HFFc6 (cell line): ENCODE measurements at regions not wholly inside any gene's neighbourhood (a gene's known extent, or its start where the extent isn't known, plus 50 kb on each side); places are given as distances from the start of the nearest gene placed in this dataset.

ENCODE experiments used
- DNase-seq: peaks from one replicate; pipeline ENCODE4 v3.0.0-alpha.2; 2018
- H3K27ac Mint-ChIP-seq: 2 replicates; pipeline ENCODE4 v1.8.0; 2020; ENCODE audit warnings: mild to moderate bottlenecking, mixed read lengths
- H3K27me3 Mint-ChIP-seq: 2 replicates; pipeline ENCODE4 v1.8.0; 2021; ENCODE audit warnings: mild to moderate bottlenecking, moderate library complexity, mixed read lengths; ENCODE audit not compliant: insufficient read depth
- H3K36me3 Mint-ChIP-seq: 2 replicates; pipeline ENCODE4 v1.8.0; 2021; ENCODE audit warnings: low read depth, mixed read lengths
- H3K4me1 Mint-ChIP-seq: 2 replicates; pipeline ENCODE4 v1.8.0; 2020; ENCODE audit warnings: low read depth, mixed read lengths
- H3K4me3 Mint-ChIP-seq: 2 replicates; pipeline ENCODE4 v1.8.0; 2020; ENCODE audit warnings: mild to moderate bottlenecking, moderate library complexity, mixed read lengths
- H3K9me3 Mint-ChIP-seq: 2 replicates; pipeline ENCODE4 v1.8.0; 2020; ENCODE audit warnings: mild to moderate bottlenecking, mixed read lengths
- TF ChIP-seq, protein P1 (sequence below): fragments of 200-600 bp; sonication (generic); IDR thresholded peaks from 2 replicates; pipeline ENCODE4 v1.5.0; 2021; ENCODE audit warnings: antibody characterized with exemption, mild to moderate bottlenecking

DNA sequence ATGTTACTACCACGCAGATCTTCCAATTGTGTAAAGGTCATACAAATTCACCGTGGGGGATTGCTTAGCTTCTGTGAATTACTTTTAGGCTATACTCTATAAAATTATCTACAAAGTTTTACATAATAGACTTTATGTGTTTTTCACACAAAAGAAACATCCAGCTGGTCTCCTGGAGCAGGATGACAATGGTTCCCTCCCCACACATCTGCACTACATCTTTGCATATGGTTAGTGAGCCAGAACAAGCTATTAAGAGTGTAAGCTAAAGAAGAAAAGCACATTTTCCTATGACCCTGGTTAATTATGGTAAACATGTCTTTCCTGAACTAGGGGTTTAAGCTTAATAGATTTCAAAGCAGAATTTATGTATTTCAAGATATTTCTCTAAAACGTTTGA, 295.1 kb downstream of the ASXL3 start:
- Mint-ChIP-seq H3K27ac (no peak overlapping the region), H3K36me3 (no peaks in the 10 kb centered on the region), H3K27me3 (no peaks in the 10 kb centered on the region; the same call in 1 of the 2 replicates), H3K4me1 (no peaks in the 10 kb centered on the region), H3K9me3 (peaks cover 39% of the 10 kb centered on the region), H3K4me3 (no peak overlapping the region)
- TF ChIP-seq, protein P1, sequence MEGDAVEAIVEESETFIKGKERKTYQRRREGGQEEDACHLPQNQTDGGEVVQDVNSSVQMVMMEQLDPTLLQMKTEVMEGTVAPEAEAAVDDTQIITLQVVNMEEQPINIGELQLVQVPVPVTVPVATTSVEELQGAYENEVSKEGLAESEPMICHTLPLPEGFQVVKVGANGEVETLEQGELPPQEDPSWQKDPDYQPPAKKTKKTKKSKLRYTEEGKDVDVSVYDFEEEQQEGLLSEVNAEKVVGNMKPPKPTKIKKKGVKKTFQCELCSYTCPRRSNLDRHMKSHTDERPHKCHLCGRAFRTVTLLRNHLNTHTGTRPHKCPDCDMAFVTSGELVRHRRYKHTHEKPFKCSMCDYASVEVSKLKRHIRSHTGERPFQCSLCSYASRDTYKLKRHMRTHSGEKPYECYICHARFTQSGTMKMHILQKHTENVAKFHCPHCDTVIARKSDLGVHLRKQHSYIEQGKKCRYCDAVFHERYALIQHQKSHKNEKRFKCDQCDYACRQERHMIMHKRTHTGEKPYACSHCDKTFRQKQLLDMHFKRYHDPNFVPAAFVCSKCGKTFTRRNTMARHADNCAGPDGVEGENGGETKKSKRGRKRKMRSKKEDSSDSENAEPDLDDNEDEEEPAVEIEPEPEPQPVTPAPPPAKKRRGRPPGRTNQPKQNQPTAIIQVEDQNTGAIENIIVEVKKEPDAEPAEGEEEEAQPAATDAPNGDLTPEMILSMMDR, result no peak
- no peak for DNase-seq

- no peak for DNase-seq
- Mint-ChIP-seq H3K27me3 (no peaks in the 10 kb centered on the region), H3K4me1 (no peaks in the 10 kb centered on the region), H3K4me3 (no peak overlapping the region), H3K27ac (no peak overlapping the region), H3K36me3 (no peaks in the 10 kb centered on the region), H3K9me3 (peaks cover 25% of the 10 kb centered on the region)
- TF ChIP-seq, protein P1, result no peak
These were observed 293.5 kb downstream of the ASXL3 start for GRCh38 chr18:33871363-33872025.

DNA sequence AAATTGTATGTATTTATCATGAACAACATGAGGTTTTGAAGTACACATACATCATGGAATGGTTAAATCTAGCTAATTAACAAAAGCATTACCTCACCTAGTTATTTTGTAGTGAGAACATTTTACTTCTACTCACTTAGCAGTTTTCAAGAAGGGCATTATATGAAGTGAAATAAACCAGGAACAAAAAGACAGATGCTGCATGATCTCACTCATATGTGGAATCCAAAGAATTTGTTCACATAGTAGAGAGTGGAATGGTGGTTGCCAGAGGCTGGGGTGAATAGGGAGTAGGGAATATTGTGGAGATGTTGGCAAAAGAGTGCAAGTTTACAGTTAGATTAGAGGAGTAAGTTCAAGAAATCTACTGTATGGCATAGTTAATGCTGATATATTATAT, 292.0 kb downstream of the ASXL3 start:
- DNase-seq, result no peak
- Mint-ChIP-seq H3K27ac (no peak overlapping the region), H3K27me3 (no peaks in the 10 kb centered on the region)

DNA sequence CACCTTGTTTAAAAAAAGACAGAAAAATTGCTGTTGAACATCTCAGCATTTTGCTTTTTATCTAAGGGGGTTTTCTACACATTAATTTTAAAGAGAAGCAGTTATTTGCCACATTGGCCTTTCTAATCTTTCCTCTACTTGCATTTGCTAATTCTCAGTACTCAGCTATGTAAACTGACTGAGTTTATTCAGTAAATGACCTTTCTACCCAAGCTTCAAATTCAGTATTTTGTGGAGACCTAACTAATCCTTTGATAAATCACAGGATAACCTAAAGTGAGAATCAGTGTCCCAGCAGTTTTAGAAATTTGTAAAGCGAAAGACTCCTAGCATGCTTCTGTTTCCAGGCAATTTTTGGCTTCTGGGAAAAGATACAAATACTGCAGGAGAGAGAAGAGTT, 288.4 kb downstream of the ASXL3 start:
- Mint-ChIP-seq H3K4me3 (no peak overlapping the region), H3K4me1 (no peaks in the 10 kb centered on the region), H3K9me3 (peaks cover 34% of the 10 kb centered on the region), H3K27ac (no peak overlapping the region), H3K36me3 (peaks cover 7% of the 10 kb centered on the region), H3K27me3 (no peaks in the 10 kb centered on the region)
- TF ChIP-seq, protein P1, result no peak
- DNase-seq, result no peak

More for the DNA sequence above, 292.0 kb downstream of the ASXL3 start:
- Mint-ChIP-seq H3K9me3 (peaks cover 25% of the 10 kb centered on the region), H3K4me3 (no peak overlapping the region), H3K36me3 (no peaks in the 10 kb centered on the region), H3K4me1 (no peaks in the 10 kb centered on the region)
- TF ChIP-seq, protein P1, result no peak

DNA sequence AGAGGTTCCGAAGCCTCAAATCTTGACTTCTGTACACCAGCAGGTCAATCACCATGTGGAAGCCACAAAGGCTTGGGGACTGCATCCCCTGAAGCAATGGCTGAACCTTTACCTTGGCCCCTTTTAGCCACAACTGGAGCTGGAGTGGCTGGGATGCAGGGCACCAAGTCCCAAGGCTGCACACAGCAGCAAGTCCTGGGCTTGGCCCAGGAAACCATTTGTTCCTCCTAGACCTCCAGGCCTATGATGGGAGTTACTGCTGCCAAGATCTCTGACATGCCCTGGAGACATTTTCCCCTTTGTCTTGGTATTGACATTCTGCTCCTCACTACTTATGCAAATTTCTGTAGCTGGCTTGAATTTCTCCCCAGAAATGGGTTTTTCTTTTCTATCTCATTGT, 285.9 kb downstream of the ASXL3 start:
- TF ChIP-seq, protein P1, result no peak
- Mint-ChIP-seq H3K27ac (no peak overlapping the region), H3K4me3 (no peak overlapping the region), H3K36me3 (peaks cover 7% of the 10 kb centered on the region), H3K9me3 (peaks cover 39% of the 10 kb centered on the region), H3K4me1 (no peaks in the 10 kb centered on the region), H3K27me3 (no peaks in the 10 kb centered on the region)
- no peak for DNase-seq

DNA sequence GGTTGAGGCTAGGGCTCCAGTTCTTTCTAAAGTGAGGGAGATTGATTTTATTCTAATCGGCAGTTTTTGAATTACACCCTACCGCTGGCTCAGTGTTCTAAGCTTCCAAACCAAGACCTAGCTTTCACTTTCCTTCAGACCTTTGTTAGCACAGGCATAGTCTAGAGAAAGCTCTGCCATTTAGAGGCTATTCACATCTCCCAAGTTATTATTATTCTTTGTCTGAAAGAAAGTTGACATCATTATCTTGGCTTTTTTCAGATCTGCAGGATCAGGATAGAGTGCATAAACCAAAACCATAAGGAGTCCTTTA, 276.8 kb downstream of the ASXL3 start:
- H3K27me3 Mint-ChIP-seq, result no peaks in the 10 kb centered on the region
- 0 out of 2 replicates have a peak, but pooled peaks cover 3% of the 10 kb centered on the region for H3K36me3 Mint-ChIP-seq
- no peaks in the 10 kb centered on the region for H3K4me1 Mint-ChIP-seq
- H3K9me3 Mint-ChIP-seq, result peaks cover 27% of the 10 kb centered on the region
- H3K27ac Mint-ChIP-seq, result no peak overlapping the region
- no peak overlapping the region for H3K4me3 Mint-ChIP-seq
- no peak for DNase-seq
- TF ChIP-seq, protein P1, result no peak
